Ascending aorta (tissue), 2 donors: ENCODE measurements at regions not wholly inside any gene's neighbourhood (a gene's known extent, or its start where the extent isn't known, plus 50 kb on each side); places are given as distances from the start of the nearest gene placed in this dataset.

Experiments
- DNase-seq, 2 donors: peaks; one replicate each; pipeline ENCODE4 v3.0.0-alpha.2; 2019; ENCODE audit warnings: low spot score in 2 of 2
- H3K27ac ChIP-seq, 2 donors: fragments of 200-600 bp; sonication (generic); one replicate each; pipeline ENCODE4 v1.5.1; 2016 to 2017; ENCODE audit warnings: mild to moderate bottlenecking in 1 of 2
- H3K27me3 ChIP-seq: fragments of 200-600 bp; sonication (generic); one replicate; pipeline ENCODE4 v1.5.1; 2017
- H3K36me3 ChIP-seq, 2 donors: fragments of 200-600 bp; sonication (generic); one replicate each; pipeline ENCODE4 v1.5.1; 2016
- H3K4me1 ChIP-seq, 2 donors: fragments of 200-600 bp; sonication (generic); one replicate each; pipeline ENCODE4 v1.5.1; 2016 to 2017; ENCODE audit warnings: mild to moderate bottlenecking in 1 of 2
- H3K4me3 ChIP-seq, 2 donors: fragments of 200-600 bp; sonication (generic); one replicate each; pipeline ENCODE4 v1.5.1; 2016 to 2017; ENCODE audit warnings: mild to moderate bottlenecking in 1 of 2
- H3K9me3 ChIP-seq, 2 donors: fragments of 200-600 bp; sonication (generic); one replicate each; pipeline ENCODE4 v1.5.1; 2016
- intact Hi-C: fragments of 100-400 bp; cut with DNase I; formaldehyde crosslinking; loops from one replicate; pipeline ENCODE4 v1.15.1; 2023
- TF ChIP-seq, protein P1 (sequence below), 3 experiments: fragments of 200-600 bp in 2 of 3; fragments of 450-650 bp in 1 of 3; sonication (generic) in 2 of 3; IDR thresholded peaks; one replicate each; pipeline ENCODE4 v1.5.1; 2016 to 2019; ENCODE audit warnings: antibody characterized with exemption in 3 of 3, mild to moderate bottlenecking in 1 of 3, moderate library complexity in 1 of 3

DNA sequence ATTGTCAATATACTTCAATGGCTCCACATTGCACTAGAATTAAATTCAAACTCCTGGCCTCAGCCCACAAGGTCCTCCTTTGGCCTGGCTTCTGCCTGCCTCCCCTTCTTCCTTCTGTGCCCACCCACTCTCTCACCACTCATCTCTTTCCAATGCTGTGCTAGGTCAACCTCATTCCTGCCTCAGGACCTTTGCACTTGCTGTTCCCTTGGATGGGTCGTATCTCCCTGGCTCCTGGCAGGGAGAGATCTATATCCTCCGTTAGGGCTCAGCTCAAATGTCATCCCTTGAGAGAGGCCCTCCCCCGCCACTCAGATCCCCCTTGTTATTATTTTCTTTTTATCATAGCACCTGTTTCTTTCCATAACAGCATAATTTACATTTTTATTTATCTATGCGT lies 79.9 kb upstream of the LHX5 start:
- no peak for DNase-seq
- no peaks in the 10 kb centered on the region for H3K27me3 ChIP-seq
- H3K9me3 ChIP-seq, result no peaks in the 10 kb centered on the region

DNA sequence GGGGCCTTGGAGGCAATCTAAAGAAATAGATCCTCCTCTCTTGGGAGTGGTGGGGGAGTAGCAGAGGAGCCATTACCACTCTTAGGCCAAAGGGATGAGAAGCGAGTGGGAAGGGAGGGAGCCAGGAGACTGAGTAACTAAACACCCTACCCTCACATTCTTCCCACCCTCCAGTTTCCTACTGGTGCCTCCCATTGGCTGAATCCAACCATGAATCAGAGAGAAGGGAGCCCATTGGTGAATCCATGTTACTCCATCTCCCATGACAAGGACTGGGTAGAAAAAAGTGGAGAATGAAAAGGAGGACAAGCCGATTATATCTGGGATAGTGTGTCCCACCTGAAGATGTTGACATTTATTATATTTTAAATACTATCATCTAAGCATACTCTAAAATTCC lies 76.8 kb upstream of the LHX5 start:
- DNase-seq, result no peak
- TF ChIP-seq, protein P1, sequence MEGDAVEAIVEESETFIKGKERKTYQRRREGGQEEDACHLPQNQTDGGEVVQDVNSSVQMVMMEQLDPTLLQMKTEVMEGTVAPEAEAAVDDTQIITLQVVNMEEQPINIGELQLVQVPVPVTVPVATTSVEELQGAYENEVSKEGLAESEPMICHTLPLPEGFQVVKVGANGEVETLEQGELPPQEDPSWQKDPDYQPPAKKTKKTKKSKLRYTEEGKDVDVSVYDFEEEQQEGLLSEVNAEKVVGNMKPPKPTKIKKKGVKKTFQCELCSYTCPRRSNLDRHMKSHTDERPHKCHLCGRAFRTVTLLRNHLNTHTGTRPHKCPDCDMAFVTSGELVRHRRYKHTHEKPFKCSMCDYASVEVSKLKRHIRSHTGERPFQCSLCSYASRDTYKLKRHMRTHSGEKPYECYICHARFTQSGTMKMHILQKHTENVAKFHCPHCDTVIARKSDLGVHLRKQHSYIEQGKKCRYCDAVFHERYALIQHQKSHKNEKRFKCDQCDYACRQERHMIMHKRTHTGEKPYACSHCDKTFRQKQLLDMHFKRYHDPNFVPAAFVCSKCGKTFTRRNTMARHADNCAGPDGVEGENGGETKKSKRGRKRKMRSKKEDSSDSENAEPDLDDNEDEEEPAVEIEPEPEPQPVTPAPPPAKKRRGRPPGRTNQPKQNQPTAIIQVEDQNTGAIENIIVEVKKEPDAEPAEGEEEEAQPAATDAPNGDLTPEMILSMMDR (IDR thresholded peaks at IDR 0.05), result no peak
- Histone ChIP-seq H3K4me1 (no peaks in the 10 kb centered on the region), H3K4me3 (no peak overlapping the region), H3K27ac (no peak overlapping the region), H3K36me3 (no peaks in the 10 kb centered on the region), H3K27me3 (no peaks in the 10 kb centered on the region), H3K9me3 (no peaks in the 10 kb centered on the region)
- intact Hi-C loops, result no loop called here

More for the DNA sequence above, 79.9 kb upstream of the LHX5 start:
- Histone ChIP-seq H3K4me1 (no peaks in the 10 kb centered on the region), H3K4me3 (no peak overlapping the region), H3K27ac (no peak overlapping the region), H3K36me3 (no peaks in the 10 kb centered on the region)
- intact Hi-C loops, result no loop called here
- TF ChIP-seq, protein P1 (IDR thresholded peaks at IDR 0.05), result no peak

DNA sequence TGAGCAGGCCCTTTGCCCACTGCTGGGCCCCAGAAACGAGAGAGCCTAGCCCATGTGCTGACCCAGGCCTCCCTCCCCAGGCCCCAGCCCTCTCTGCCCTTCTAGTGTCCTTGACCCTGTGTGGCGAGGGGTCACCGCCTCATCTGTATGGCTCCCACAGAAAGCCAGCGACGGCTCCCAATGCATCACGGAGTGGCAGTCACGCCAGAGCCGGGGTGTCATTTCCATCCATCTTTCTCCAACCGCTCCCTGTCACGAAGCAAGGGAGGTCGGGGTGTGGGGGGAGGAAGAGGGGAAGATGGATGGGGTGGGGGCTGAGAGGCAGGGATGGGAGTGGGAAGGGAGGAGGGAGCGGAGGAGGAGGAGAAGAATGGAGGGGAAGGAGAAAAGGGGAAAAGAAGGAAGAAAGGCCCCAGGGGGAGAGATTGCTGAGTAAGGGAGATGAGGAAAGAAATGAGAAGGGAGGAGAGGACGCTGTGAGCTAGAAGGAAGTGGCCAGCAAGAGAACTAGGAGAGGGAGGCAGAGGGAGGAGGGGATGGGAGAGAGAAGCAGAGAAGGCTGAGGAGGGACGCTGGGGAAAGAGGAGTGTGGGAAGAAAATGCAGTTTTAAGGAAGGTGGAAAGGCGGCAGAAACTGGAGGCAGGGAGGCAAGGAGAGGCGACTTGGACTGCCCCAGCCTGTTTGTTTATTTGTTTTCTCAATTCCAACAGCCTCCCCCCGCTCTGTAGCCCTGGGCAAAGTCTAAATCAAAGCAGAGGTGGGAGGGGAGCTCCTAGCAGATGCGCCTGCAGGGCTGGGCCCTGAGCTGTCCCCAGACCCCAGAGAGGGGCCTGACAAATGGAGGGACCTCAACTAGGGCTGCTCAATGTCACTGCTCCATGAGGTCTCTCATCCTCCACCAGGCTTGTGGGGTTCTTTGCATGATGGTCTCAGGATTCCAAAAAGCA lies 75.5 kb upstream of the LHX5 start:
- no peak overlapping the region for H3K4me3 ChIP-seq
- DNase-seq, result no peak
- no peaks in the 10 kb centered on the region for H3K9me3 ChIP-seq
- intact Hi-C loops, result no loop called here
- H3K36me3 ChIP-seq, result no peaks in the 10 kb centered on the region
- no peak overlapping the region for H3K27ac ChIP-seq
- H3K27me3 ChIP-seq, result no peaks in the 10 kb centered on the region
- H3K4me1 ChIP-seq, result no peaks in the 10 kb centered on the region
- TF ChIP-seq, protein P1 (IDR thresholded peaks at IDR 0.05), result no peak

DNA sequence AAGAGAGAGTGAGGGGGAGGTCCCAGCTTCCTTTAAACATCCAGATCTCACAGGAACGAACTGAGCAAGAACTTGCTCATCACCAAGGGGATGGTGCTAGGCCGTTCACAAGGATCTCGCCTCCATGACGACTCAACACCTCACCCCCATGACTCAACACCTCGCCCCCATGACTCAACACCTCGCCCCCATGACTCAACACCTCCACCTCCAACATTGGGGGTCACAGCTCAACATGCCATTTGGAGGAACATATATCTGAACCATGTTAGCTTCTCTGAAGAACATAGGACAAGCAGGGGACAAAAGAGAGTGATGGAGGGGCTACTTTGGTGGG lies 66.0 kb upstream of the LHX5 start:
- Histone ChIP-seq H3K4me3 (no peak overlapping the region), H3K36me3 (no peaks in the 10 kb centered on the region), H3K9me3 (no peaks in the 10 kb centered on the region), H3K27me3 (no peaks in the 10 kb centered on the region), H3K27ac (no peak overlapping the region), H3K4me1 (no peaks in the 10 kb centered on the region)
- intact Hi-C loops, result no loop called here
- no peak for DNase-seq
- TF ChIP-seq, protein P1 (IDR thresholded peaks at IDR 0.05), result no peak

DNA sequence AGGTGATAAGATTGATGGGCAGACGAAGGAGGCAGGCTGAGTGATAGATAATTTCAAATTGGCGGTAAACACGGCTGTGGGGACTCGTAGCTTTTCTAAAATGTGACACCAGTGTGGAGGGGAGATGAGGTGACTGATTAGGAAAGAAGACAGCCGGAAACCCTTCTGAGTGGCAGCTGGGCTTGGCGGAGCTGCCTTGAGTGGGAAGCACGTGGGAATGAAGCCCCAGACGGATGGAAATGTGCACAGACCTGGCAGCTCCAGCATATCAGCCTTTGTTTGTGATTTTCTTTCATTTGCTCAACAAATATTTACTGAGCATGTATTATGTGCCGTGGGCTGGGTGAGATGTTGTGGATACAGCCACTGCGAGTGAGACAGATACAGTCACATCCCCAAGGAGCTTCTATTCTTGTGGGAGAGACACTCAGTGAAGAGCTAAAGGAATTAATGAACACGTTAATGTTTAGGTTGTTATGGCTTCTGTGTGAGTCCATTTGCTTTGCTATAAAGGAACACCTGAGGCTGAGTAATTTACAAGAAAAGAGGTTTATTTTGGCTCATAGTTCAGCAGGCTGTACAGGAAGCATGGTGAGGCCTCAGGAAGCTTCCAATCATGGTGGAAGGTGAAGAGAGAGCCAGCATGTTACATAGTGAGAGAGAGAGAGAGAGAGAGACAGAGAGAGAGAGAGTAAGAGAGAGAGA lies 65.5 kb upstream of the LHX5 start:
- H3K36me3 ChIP-seq, result no peaks in the 10 kb centered on the region
- TF ChIP-seq, protein P1 (IDR thresholded peaks at IDR 0.05), result no peak
- no peaks in the 10 kb centered on the region for H3K27me3 ChIP-seq
- no peaks in the 10 kb centered on the region for H3K9me3 ChIP-seq
- H3K4me3 ChIP-seq, result no peak overlapping the region
- H3K27ac ChIP-seq, result no peak overlapping the region
- intact Hi-C loops, result no loop called here
- DNase-seq, result no peak
- H3K4me1 ChIP-seq, result no peaks in the 10 kb centered on the region
